IMR-90 (cell line): ENCODE measurements at regions not wholly inside any gene's neighbourhood (a gene's known extent, or its start where the extent isn't known, plus 50 kb on each side); places are given as distances from the start of the nearest gene placed in this dataset.

ENCODE experiments used
- ATAC-seq: fragments of 200-7000 bp; cut with Tn5 transposase; 2 replicates; pipeline ENCODE4 v1.9.1; 2020; ENCODE audit warnings: low read depth, mild to moderate bottlenecking, moderate library complexity
- BruUV-seq: library from RNA; stranded (reverse); fragments of 400-500 nt; replicated peaks from 2 replicates; lab custom pipeline; 2021; lab: Mats Ljungman, UMichigan
- CTCF ChIA-PET: fragments of 300-600 bp; formaldehyde crosslinking; extraction: SDS; loops from one replicate; lab custom pipeline; 2021; ENCODE audit warnings: antibody characterized with exemption; lab: Yijun Ruan, JAX
- POLR2A ChIA-PET: fragments of 300-600 bp; sonication (Branson Sonifier 250); formaldehyde crosslinking; loops from one replicate; lab custom pipeline; 2022; ENCODE audit warnings: antibody characterized with exemption; ENCODE audit not compliant: unreplicated experiment; lab: Charles Lee
- DNase-seq: peaks from one replicate; pipeline ENCODE4 v3.0.0; 2013
- H2AFZ ChIP-seq: replicated peaks from 2 replicates; pipeline ENCODE3; 2013; ENCODE audit warnings: low read length, mild to moderate bottlenecking; ENCODE audit not compliant: poor library complexity
- H2AK5ac ChIP-seq: 2 replicates; pipeline ENCODE4 v1.6.1; 2013; ENCODE audit warnings: low read depth, low read length, inconsistent platforms
- H2AK9ac ChIP-seq: replicated peaks from 2 replicates; pipeline ENCODE3; 2013; ENCODE audit warnings: mild to moderate bottlenecking, low read depth, low read length, moderate library complexity; ENCODE audit not compliant: poor library complexity
- H2BK120ac ChIP-seq: 2 replicates; pipeline ENCODE4 v1.6.1; 2013; ENCODE audit warnings: low read depth, low read length, inconsistent platforms
- H2BK15ac ChIP-seq: 3 replicates; pipeline ENCODE4 v1.6.1; 2013; ENCODE audit warnings: low read depth, low read length, inconsistent platforms
- H2BK20ac ChIP-seq: 2 replicates; pipeline ENCODE4 v1.6.1; 2013; ENCODE audit warnings: low read depth, mild to moderate bottlenecking, inconsistent platforms, low read length, moderate library complexity
- H2BK5ac ChIP-seq: 2 replicates; pipeline ENCODE4 v1.6.1; 2013; ENCODE audit warnings: mild to moderate bottlenecking, low read depth, low read length, inconsistent platforms; ENCODE audit not compliant: poor library complexity, severe bottlenecking
- H3K14ac ChIP-seq: replicated peaks from 2 replicates; pipeline ENCODE4 v1.6.1; 2013; ENCODE audit warnings: low read depth, low read length, inconsistent platforms
- H3K18ac ChIP-seq: 2 replicates; pipeline ENCODE4 v1.6.1; 2013; ENCODE audit warnings: low read depth, low read length, control low read depth
- H3K23ac ChIP-seq: 2 replicates; pipeline ENCODE4 v1.6.1; 2013; ENCODE audit warnings: low read depth, low read length, inconsistent platforms
- H3K27ac ChIP-seq: 2 replicates; pipeline ENCODE4 v1.5.1; 2013; ENCODE audit warnings: mild to moderate bottlenecking, control low read depth, low read length; ENCODE audit not compliant: insufficient read depth
- H3K27me3 ChIP-seq: 2 replicates; pipeline ENCODE4 v1.6.1; 2013; ENCODE audit warnings: low read length; ENCODE audit not compliant: control insufficient read depth, insufficient read depth
- H3K36me3 ChIP-seq: 2 replicates; pipeline ENCODE4 v1.6.1; 2013; ENCODE audit warnings: low read length, mixed read lengths; ENCODE audit not compliant: control insufficient read depth, insufficient read depth
- H3K4ac ChIP-seq: 2 replicates; pipeline ENCODE4 v1.6.1; 2013; ENCODE audit warnings: low read depth, low read length, inconsistent platforms
- H3K4me1 ChIP-seq: 2 replicates; pipeline ENCODE4 v1.6.1; 2013; ENCODE audit warnings: low read length, mixed read lengths; ENCODE audit not compliant: control insufficient read depth, insufficient read depth
- H3K4me2 ChIP-seq: 2 replicates; pipeline ENCODE4 v1.6.1; 2013; ENCODE audit warnings: low read depth, mild to moderate bottlenecking, control low read depth, low read length, moderate library complexity
- H3K4me3 ChIP-seq: 2 replicates; pipeline ENCODE4 v1.5.1; 2013; ENCODE audit warnings: low read depth, mild to moderate bottlenecking, control low read depth, low read length, moderate library complexity; ENCODE audit not compliant: insufficient read depth
- H3K56ac ChIP-seq: 2 replicates; pipeline ENCODE4 v1.6.1; 2013; ENCODE audit warnings: low read length, inconsistent platforms; ENCODE audit not compliant: insufficient read depth; ENCODE audit errors: extremely low read depth
- H3K79me1 ChIP-seq, 2 experiments: 2 replicates each; pipeline ENCODE4 v1.6.1; 2013; ENCODE audit warnings: low read length in 2 of 2, inconsistent platforms in 1 of 2, low read depth in 1 of 2
- H3K9ac ChIP-seq: 2 replicates; pipeline ENCODE4 v1.6.1; 2013; ENCODE audit warnings: low read depth, low read length, control low read depth
- H3K9me1 ChIP-seq: 2 replicates; pipeline ENCODE4 v1.6.1; 2013; ENCODE audit warnings: low read length, inconsistent platforms; ENCODE audit not compliant: insufficient read depth
- H3K9me3 ChIP-seq: 2 replicates; pipeline ENCODE4 v1.6.1; 2013; ENCODE audit warnings: low read length; ENCODE audit not compliant: control insufficient read depth, insufficient read depth
- H4K20me1 ChIP-seq: 2 replicates; pipeline ENCODE4 v1.6.1; 2013; ENCODE audit warnings: low read length, inconsistent platforms; ENCODE audit not compliant: insufficient read depth
- H4K5ac ChIP-seq: 2 replicates; pipeline ENCODE4 v1.6.1; 2013; ENCODE audit warnings: mild to moderate bottlenecking, low read depth, low read length, control low read depth
- H4K8ac ChIP-seq, 2 experiments: 2 replicates each; pipeline ENCODE4 v1.6.1; 2013; ENCODE audit warnings: low read depth in 2 of 2, low read length in 2 of 2, control low read depth in 1 of 2, inconsistent platforms in 1 of 2
- H4K91ac ChIP-seq: 2 replicates; pipeline ENCODE4 v1.6.1; 2013; ENCODE audit warnings: low read depth, low read length, inconsistent platforms; ENCODE audit not compliant: insufficient read depth
- CTCF ChIP-seq: conservative IDR thresholded peaks from 2 replicates; pipeline ENCODE4 v1.5.1; 2012; ENCODE audit warnings: mild to moderate bottlenecking, low read depth, low read length, improper control_type of control experiment
- RCOR1 ChIP-seq: IDR thresholded peaks from 2 replicates; pipeline ENCODE4 v1.6.1; 2012; ENCODE audit warnings: mild to moderate bottlenecking, low read length, improper control_type of control experiment; ENCODE audit not compliant: insufficient replicate concordance
- RFX5 ChIP-seq: IDR thresholded peaks from 2 replicates; pipeline ENCODE4 v1.8.0; 2012; ENCODE audit warnings: low read depth, mild to moderate bottlenecking, low read length, moderate library complexity
- WGBS, 2 experiments: methylation state at CpG; one replicate each; pipeline versions ENCODE4 v1.1.5 to v1.1.7; 2013; ENCODE audit warnings: missing lambda C conversion rate in 2 of 2; ENCODE audit not compliant: insufficient read length in 1 of 2; ENCODE audit errors: extremely low coverage in 2 of 2; 5-methylcytosine and 5-hydroxymethylcytosine counted together
- dilution Hi-C: fragments of 300-500 bp; cut with HindIII; formaldehyde crosslinking; loops from one replicate; pipeline ENCODE4 v1.14.3; 2018; ENCODE audit warnings: low sequenced_read_pairs; ENCODE audit not compliant: unreplicated experiment
- in situ Hi-C: fragments of 300-500 bp; cut with MboI; formaldehyde crosslinking; loops from 3 replicates; pipeline ENCODE4 v1.14.3; 2019; ENCODE audit warnings: low sequenced_read_pairs, inconsistent platforms, mixed read lengths
- intact Hi-C: fragments of 100-400 bp; cut with micrococcal nuclease; formaldehyde crosslinking; loops from 2 replicates; pipeline ENCODE4 v1.10.0; 2022

- Histone ChIP-seq H3K36me3 (no peaks in the 10 kb centered on the region), H2BK120ac (no peak overlapping the region), H3K4me1 (no peaks in the 10 kb centered on the region), H2AK9ac (no peak overlapping the region), H4K8ac (no peak overlapping the region), H3K79me1 (no peaks in the 10 kb centered on the region), H2BK20ac (no peak overlapping the region), H2AFZ (no peak overlapping the region), H3K4ac (no peak overlapping the region), H3K14ac (no peak overlapping the region), H3K18ac (no peak overlapping the region), H3K56ac (no peak overlapping the region), H3K9ac (no peak overlapping the region), H3K23ac (no peak overlapping the region), H3K27me3 (no peaks in the 10 kb centered on the region), H3K9me1 (no peaks in the 10 kb centered on the region), H4K5ac (no peak overlapping the region), H3K4me2 (no peak overlapping the region), H2BK15ac (no peak overlapping the region), H4K91ac (no peak overlapping the region), H4K20me1 (no peaks in the 10 kb centered on the region), H2BK5ac (no peak overlapping the region), H2AK5ac (no peak overlapping the region), H3K9me3 (peaks cover 40% of the 10 kb centered on the region), H3K4me3 (no peak overlapping the region), H3K27ac (no peak overlapping the region)
- dilution Hi-C loops = no loop called here
- ChIA-PET POLR2A (no interaction called here), CTCF (no interaction called here)
- in situ Hi-C loops = no loop called here
- TF ChIP-seq CTCF (no peak), RCOR1 (no peak), RFX5 (no peak)
- ATAC-seq (no peak), DNase-seq (no peak)
- 53% methylated on average over 9 of the region's 15 CpGs; no CpG with 5 or more reads in 1 of the 2 experiments for WGBS, 2 experiments
- BruUV-seq = no TSS peak
- intact Hi-C loops = no loop called here
Measured at GRCh38 chr18:78816114-78816513, 163.5 kb upstream of the SALL3 start.
